ENCODE measurements at regions not wholly inside any gene's neighbourhood (a gene's known extent, or its start where the extent isn't known, plus 50 kb on each side); places are given as distances from the start of the nearest gene placed in this dataset.

- H4K20me1 ChIP-seq (replicated peaks; ENCODE audit: control insufficient read depth, extremely low read depth, insufficient read depth, low read length), result no peaks in the 10 kb centered on the region
- ChIA-PET CTCF (interaction anchor here (1.1 kb wide), 1 partner anchor 53 kb away, joined by 3 read pairs; no protein-coding TSS in a partner anchor), POLR2A (no interaction called here)
- H2AFZ ChIP-seq (ENCODE audit: low read depth, low read length), result no peak overlapping the region
- H3K4me3 ChIP-seq (replicated peaks in 1 of 3; ENCODE audit: insufficient read depth in 1 of 3, low read depth in 1 of 3, low read length in 3 of 3), result no peak overlapping the region
- no peak overlapping the region for H3K9ac ChIP-seq (replicated peaks; ENCODE audit: extremely low read depth, insufficient read depth, low read length)
- H3K9me1 ChIP-seq (replicated peaks; ENCODE audit: control insufficient read depth, extremely low read depth, insufficient read depth, low read length), result no peaks in the 10 kb centered on the region
- peaks cover 0 to 2% of the 10 kb centered on the region in 2 experiments for H3K27me3 ChIP-seq (ENCODE audit: control insufficient read depth in 2 of 2, insufficient read depth in 2 of 2, low read length in 2 of 2)
- BruUV-seq (replicated peaks), result no TSS peak
- H3K9me3 ChIP-seq (replicated peaks; ENCODE audit: control insufficient read depth, insufficient read depth, low read length), result no peaks in the 10 kb centered on the region
- dilution Hi-C loops (cut with MboI; ENCODE audit: extremely low pct_ligation_motif_present, low sequenced_read_pairs), result no loop called here
- TF ChIP-seq EZH2 (IDR thresholded peaks at IDR 0.05; ENCODE audit: borderline replicate concordance, low read depth, low read length, severe bottlenecking), result no peak
- TF ChIP-seq GATA2 (IDR thresholded peaks at IDR 0.05; ENCODE audit: insufficient read depth, insufficient read length, low read depth, low read length), result no peak
- TF ChIP-seq, protein P1, sequence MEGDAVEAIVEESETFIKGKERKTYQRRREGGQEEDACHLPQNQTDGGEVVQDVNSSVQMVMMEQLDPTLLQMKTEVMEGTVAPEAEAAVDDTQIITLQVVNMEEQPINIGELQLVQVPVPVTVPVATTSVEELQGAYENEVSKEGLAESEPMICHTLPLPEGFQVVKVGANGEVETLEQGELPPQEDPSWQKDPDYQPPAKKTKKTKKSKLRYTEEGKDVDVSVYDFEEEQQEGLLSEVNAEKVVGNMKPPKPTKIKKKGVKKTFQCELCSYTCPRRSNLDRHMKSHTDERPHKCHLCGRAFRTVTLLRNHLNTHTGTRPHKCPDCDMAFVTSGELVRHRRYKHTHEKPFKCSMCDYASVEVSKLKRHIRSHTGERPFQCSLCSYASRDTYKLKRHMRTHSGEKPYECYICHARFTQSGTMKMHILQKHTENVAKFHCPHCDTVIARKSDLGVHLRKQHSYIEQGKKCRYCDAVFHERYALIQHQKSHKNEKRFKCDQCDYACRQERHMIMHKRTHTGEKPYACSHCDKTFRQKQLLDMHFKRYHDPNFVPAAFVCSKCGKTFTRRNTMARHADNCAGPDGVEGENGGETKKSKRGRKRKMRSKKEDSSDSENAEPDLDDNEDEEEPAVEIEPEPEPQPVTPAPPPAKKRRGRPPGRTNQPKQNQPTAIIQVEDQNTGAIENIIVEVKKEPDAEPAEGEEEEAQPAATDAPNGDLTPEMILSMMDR (IDR thresholded peaks at IDR 0.05; ENCODE audit: extremely low read depth in 1 of 2, insufficient read depth in 1 of 2, low read depth in 1 of 2, low read length in 2 of 2), result no peak
- TF ChIP-seq POLR2AphosphoS5 (IDR thresholded peaks at IDR 0.05; ENCODE audit: insufficient read depth, low read depth, low read length), result no peak
- TF ChIP-seq FOS (IDR thresholded peaks at IDR 0.05; ENCODE audit: borderline replicate concordance, insufficient read depth, low read length), result no peak
- no peak for TF ChIP-seq MAX (IDR thresholded peaks at IDR 0.05; ENCODE audit: insufficient read depth, insufficient read length)
- TF ChIP-seq POLR2A (IDR thresholded peaks at IDR 0.05; ENCODE audit: low read depth, low read length), result no peak
- TF ChIP-seq JUN (IDR thresholded peaks at IDR 0.05; ENCODE audit: borderline replicate concordance, insufficient read depth, insufficient read length, low read depth), result no peak
- no peak for TF ChIP-seq MYC (IDR thresholded peaks at IDR 0.05; ENCODE audit: low read depth, low read length)
- no peak overlapping the region for H3K27ac ChIP-seq (ENCODE audit: insufficient read depth, low read depth, low read length)
- DNase-seq (ENCODE audit: low read depth, low spot score), result no peak
- H3K4me1 ChIP-seq (ENCODE audit: control insufficient read depth, extremely low read depth, insufficient read depth, low read length), result no peaks in the 10 kb centered on the region
- H3K4me2 ChIP-seq (ENCODE audit: insufficient read depth, low read length), result no peak overlapping the region
- intact Hi-C loops (cut with micrococcal nuclease), result no loop called here
- H3K79me2 ChIP-seq (ENCODE audit: control insufficient read depth, insufficient read depth, low read length), result no peaks in the 10 kb centered on the region
- H3K36me3 ChIP-seq (ENCODE audit: control insufficient read depth in 2 of 2, extremely low read depth in 1 of 2, insufficient read depth in 2 of 2, low read length in 2 of 2), result no peaks in the 10 kb centered on the region
- FAIRE-seq, result no peak
These were observed 122.9 kb upstream of the OSMR start for GRCh38 chr5:38722918-38723317.
